ENCODE measurements at regions not wholly inside any gene's neighbourhood (a gene's known extent, or its start where the extent isn't known, plus 50 kb on each side); places are given as distances from the start of the nearest gene placed in this dataset.

GRCh38 chr2:2921011-2921720, 456.5 kb downstream of the EIPR1 start:
- Histone ChIP-seq H3K9me2 (no peaks in the 10 kb centered on the region), H3K9me3 (peaks cover 7% of the 10 kb centered on the region; the same call in 1 of the 2 replicates), H3K36me3 (replicated peaks in 1 of 2; ENCODE audit: control insufficient read depth in 1 of 2, insufficient read depth in 2 of 2, low read length in 1 of 2) (no peaks in the 10 kb centered on the region), H4K20me1 (ENCODE audit: insufficient read depth) (no peaks in the 10 kb centered on the region), H3K4me3 (ENCODE audit: low read depth in 2 of 2, low read length in 1 of 2) (no peak overlapping the region; a peak in 1 of 4 replicates), H3K27me3 (ENCODE audit: insufficient read depth) (no peaks in the 10 kb centered on the region), H3F3A (replicated peaks; ENCODE audit: insufficient read depth) (no peaks in the 10 kb centered on the region), H2AFZ (ENCODE audit: low read depth) (no peak overlapping the region), H3K27ac (ENCODE audit: low read depth in 2 of 2, low read length in 1 of 2) (no peak overlapping the region; a peak in 1 of 4 replicates), H3K4me2 (no peak overlapping the region), H3K4me1 (ENCODE audit: control insufficient read depth in 1 of 2, insufficient read depth in 2 of 2, low read depth in 1 of 2, low read length in 1 of 2) (peaks cover 0 to 14% of the 10 kb centered on the region in 2 experiments; a peak in 2 of 4 replicates), H3K79me2 (ENCODE audit: insufficient read depth) (no peaks in the 10 kb centered on the region), H3K9ac (no peak overlapping the region)
- TF ChIP-seq EZH2phosphoT487 (IDR thresholded peaks at IDR 0.05; ENCODE audit: borderline replicate concordance, low read depth): no peak
- no peak for TF ChIP-seq FOSL2 (IDR thresholded peaks at IDR 0.05; ENCODE audit: borderline replicate concordance, low read depth)
- CTCF ChIA-PET: interaction anchor here (1.0 to 1.2 kb wide), 3 partner anchors 75 to 382 kb away, joined by 3 to 5 read pairs (median 5); no protein-coding TSS in a partner anchor
- WGBS (ENCODE audit: low lambda C conversion rate): 48% methylated on average over 16 of the region's 16 CpGs
- POLR2A ChIA-PET: interaction anchor here (1.0 to 1.3 kb wide), 2 partner anchors 121 to 180 kb away, joined by 4 to 6 read pairs; no protein-coding TSS in a partner anchor
- no peak for DNase-seq

- no peaks in the 10 kb centered on the region for H3K79me2 ChIP-seq (ENCODE audit: insufficient read depth)
- H3K36me3 ChIP-seq (replicated peaks in 1 of 2; ENCODE audit: control insufficient read depth in 1 of 2, insufficient read depth in 2 of 2, low read length in 1 of 2): no peaks in the 10 kb centered on the region
- TF ChIP-seq GABPA (IDR thresholded peaks at IDR 0.05; ENCODE audit: low read depth): no peak
- TF ChIP-seq TCF12 (IDR thresholded peaks at IDR 0.05): no peak
- no peak for TF ChIP-seq ELF1 (IDR thresholded peaks at IDR 0.05)
- peak; percentile 80 for TF ChIP-seq RCOR1 (IDR thresholded peaks at IDR 0.05; ENCODE audit: low read length)
- TF ChIP-seq RAD21 (IDR thresholded peaks at IDR 0.05; ENCODE audit: low read length): peak; percentile 56
- TF ChIP-seq USF1 (IDR thresholded peaks at IDR 0.05; ENCODE audit: borderline replicate concordance, low read depth): no peak
- no peak for TF ChIP-seq IRF3 (IDR thresholded peaks at IDR 0.05; ENCODE audit: low read depth, low read length)
- TF ChIP-seq REST (IDR thresholded peaks at IDR 0.05; ENCODE audit: low read depth, low read length): no peak
- no peak for TF ChIP-seq JUND (IDR thresholded peaks at IDR 0.05)
- peak; percentile 85; the same call in 1 of the 2 replicates for TF ChIP-seq MXI1 (IDR thresholded peaks at IDR 0.05; ENCODE audit: low read depth, low read length)
- no peak for TF ChIP-seq POLR2AphosphoS5 (IDR thresholded peaks at IDR 0.05; ENCODE audit: low read depth, low read length)
- TF ChIP-seq SIN3A (IDR thresholded peaks at IDR 0.05; ENCODE audit: borderline replicate concordance, low read depth, low read length): no peak
- TF ChIP-seq RFX5 (IDR thresholded peaks at IDR 0.05; ENCODE audit: low read length): no peak
- peak in 1 of 2 experiments; percentile 85; a peak in 2 of 4 replicates for TF ChIP-seq EP300 (IDR thresholded peaks at IDR 0.05; ENCODE audit: borderline replicate concordance in 1 of 2, low read depth in 1 of 2, low read length in 1 of 2)
- no peak for TF ChIP-seq USF2 (IDR thresholded peaks at IDR 0.05; ENCODE audit: borderline replicate concordance, low read depth, low read length)
- TF ChIP-seq CHD2 (IDR thresholded peaks at IDR 0.05; ENCODE audit: low read length, partially characterized antibody): peak; percentile 93
These were observed 457.8 kb downstream of the EIPR1 start for GRCh38 chr2:2919574-2920365.

More at GRCh38 chr2:2919574-2920365, 457.8 kb downstream of the EIPR1 start:
- WGBS (ENCODE audit: low lambda C conversion rate): 12% methylated on average over 10 of the region's 10 CpGs
- no peak overlapping the region for H2AFZ ChIP-seq (ENCODE audit: low read depth)
- no peaks in the 10 kb centered on the region for H3K27me3 ChIP-seq (ENCODE audit: insufficient read depth)
- peak; percentile 96 for DNase-seq
- H3K4me3 ChIP-seq (ENCODE audit: low read depth in 2 of 2, low read length in 1 of 2): no peak overlapping the region
- H3K27ac ChIP-seq (ENCODE audit: low read depth in 2 of 2, low read length in 1 of 2): peak overlapping the region in 1 of 2 experiments; percentile 89; a peak in 2 of 4 replicates
- no peaks in the 10 kb centered on the region for H3F3A ChIP-seq (replicated peaks; ENCODE audit: insufficient read depth)
- H3K9me3 ChIP-seq: peaks cover 15% of the 10 kb centered on the region; the same call in 1 of the 2 replicates
- H4K20me1 ChIP-seq (ENCODE audit: insufficient read depth): no peaks in the 10 kb centered on the region
- POLR2A ChIA-PET: interaction anchor here (0.6 to 1.3 kb wide), 3 partner anchors 73 to 181 kb away, joined by 3 to 6 read pairs (median 4); no protein-coding TSS in a partner anchor
- H3K4me2 ChIP-seq: no peak overlapping the region
- peaks cover 0 to 14% of the 10 kb centered on the region in 2 experiments; a peak in 2 of 4 replicates for H3K4me1 ChIP-seq (ENCODE audit: control insufficient read depth in 1 of 2, insufficient read depth in 2 of 2, low read depth in 1 of 2, low read length in 1 of 2)
- H3K9ac ChIP-seq: no peak overlapping the region
- CTCF ChIA-PET: interaction anchor here (0.7 to 1.2 kb wide), 3 partner anchors 44 to 383 kb away, joined by 3 to 5 read pairs (median 5); no protein-coding TSS in a partner anchor
- H3K9me2 ChIP-seq: no peaks in the 10 kb centered on the region; the same call in 1 of the 2 replicates
